GM06990 (cell line): ENCODE measurements at regions not wholly inside any gene's neighbourhood (a gene's known extent, or its start where the extent isn't known, plus 50 kb on each side); places are given as distances from the start of the nearest gene placed in this dataset.

Source experiments
- DNase-seq: peaks from one replicate; pipeline ENCODE4 v3.0.0-alpha.2; 2011; ENCODE audit not compliant: insufficient read length; ENCODE audit errors: extremely low read depth
- H3K27me3 ChIP-seq: replicated peaks from 2 replicates; pipeline ENCODE4 v1.6.0; 2011; ENCODE audit warnings: low read length; ENCODE audit not compliant: control insufficient read depth, insufficient read depth
- H3K36me3 ChIP-seq: 2 replicates; pipeline ENCODE4 v1.5.1; 2011; ENCODE audit warnings: low read length; ENCODE audit not compliant: control insufficient read depth, insufficient read depth
- H3K4me3 ChIP-seq: replicated peaks from 2 replicates; pipeline ENCODE4 v1.5.1; 2011; ENCODE audit warnings: low read depth, mild to moderate bottlenecking, control low read depth, low read length
- TF ChIP-seq, protein P1 (sequence below): IDR thresholded peaks from 2 replicates; pipeline ENCODE4 v1.5.1; 2011; ENCODE audit warnings: low read length, control low read depth, mild to moderate bottlenecking, inconsistent platforms; ENCODE audit not compliant: insufficient read depth, poor library complexity, severe bottlenecking

DNA sequence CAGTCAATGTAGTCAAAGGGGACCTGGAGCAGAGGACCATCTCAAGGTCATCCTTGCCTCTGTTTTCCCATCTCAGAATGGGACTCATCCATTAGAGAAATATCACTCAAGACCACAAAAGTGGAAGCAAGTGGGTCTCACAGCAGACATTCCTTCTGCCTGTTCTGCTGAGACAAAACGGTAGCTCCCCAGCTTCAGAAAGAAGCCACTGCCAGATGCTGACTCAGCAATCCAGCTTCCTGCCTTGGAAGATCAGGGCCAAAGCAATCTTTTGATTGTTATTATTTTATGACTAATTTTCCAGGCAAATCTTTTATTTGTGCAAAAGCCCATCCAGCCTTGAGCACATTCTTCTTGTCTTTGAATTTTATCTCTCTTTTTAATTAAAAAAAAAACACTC, 86.8 kb downstream of the CCT6B start:
- Histone ChIP-seq H3K27me3 (0 out of 2 replicates have a peak, but pooled peaks cover 3% of the 10 kb centered on the region), H3K4me3 (no peak overlapping the region), H3K36me3 (no peaks in the 10 kb centered on the region)
- TF ChIP-seq, protein P1, sequence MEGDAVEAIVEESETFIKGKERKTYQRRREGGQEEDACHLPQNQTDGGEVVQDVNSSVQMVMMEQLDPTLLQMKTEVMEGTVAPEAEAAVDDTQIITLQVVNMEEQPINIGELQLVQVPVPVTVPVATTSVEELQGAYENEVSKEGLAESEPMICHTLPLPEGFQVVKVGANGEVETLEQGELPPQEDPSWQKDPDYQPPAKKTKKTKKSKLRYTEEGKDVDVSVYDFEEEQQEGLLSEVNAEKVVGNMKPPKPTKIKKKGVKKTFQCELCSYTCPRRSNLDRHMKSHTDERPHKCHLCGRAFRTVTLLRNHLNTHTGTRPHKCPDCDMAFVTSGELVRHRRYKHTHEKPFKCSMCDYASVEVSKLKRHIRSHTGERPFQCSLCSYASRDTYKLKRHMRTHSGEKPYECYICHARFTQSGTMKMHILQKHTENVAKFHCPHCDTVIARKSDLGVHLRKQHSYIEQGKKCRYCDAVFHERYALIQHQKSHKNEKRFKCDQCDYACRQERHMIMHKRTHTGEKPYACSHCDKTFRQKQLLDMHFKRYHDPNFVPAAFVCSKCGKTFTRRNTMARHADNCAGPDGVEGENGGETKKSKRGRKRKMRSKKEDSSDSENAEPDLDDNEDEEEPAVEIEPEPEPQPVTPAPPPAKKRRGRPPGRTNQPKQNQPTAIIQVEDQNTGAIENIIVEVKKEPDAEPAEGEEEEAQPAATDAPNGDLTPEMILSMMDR: no peak
- no peak for DNase-seq

DNA sequence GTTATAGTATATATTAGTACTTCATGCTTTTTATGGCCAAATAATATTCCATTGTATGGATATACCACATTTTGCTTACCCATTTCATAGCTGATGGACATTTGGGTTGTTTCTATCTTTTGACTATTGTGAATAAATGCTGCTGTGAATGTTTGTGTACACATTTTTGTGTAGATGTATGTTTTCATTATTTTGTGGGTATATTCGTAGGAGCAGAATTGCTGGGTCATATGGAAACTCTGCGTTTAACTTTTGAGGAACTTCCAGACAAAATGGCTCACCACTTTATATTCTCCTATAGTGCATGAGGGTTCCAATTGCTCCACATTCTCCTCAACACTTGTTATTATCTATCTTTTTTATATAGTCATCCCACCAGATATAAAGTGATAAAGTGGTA, 88.6 kb downstream of the CCT6B start:
- no peak for DNase-seq
- Histone ChIP-seq H3K27me3 (0 out of 2 replicates have a peak, but pooled peaks cover 3% of the 10 kb centered on the region), H3K4me3 (no peak overlapping the region), H3K36me3 (no peaks in the 10 kb centered on the region)
- TF ChIP-seq, protein P1: no peak

DNA sequence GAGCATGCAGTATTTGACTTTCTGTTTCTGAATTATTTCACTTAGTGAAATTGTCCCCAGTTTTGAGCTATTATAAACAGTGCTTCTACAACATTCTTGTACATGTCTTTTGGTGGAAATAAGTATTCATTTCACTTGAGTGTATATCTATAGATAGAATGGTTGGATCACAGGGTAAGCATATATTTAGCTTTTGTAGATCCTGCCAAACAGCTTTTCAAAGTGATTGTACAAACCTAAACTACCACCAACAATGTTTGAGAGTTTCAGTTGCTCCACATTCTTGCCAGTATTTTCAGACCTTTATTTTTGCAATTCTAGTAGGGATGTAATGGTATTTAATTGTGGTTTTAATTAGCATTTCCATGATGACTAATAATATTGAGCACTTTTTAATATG, 91.6 kb downstream of the CCT6B start:
- no peaks in the 10 kb centered on the region for H3K36me3 ChIP-seq
- H3K27me3 ChIP-seq: no peaks in the 10 kb centered on the region; the same call in 1 of the 2 replicates
- TF ChIP-seq, protein P1: no peak
- no peak overlapping the region for H3K4me3 ChIP-seq
- DNase-seq: no peak

DNA sequence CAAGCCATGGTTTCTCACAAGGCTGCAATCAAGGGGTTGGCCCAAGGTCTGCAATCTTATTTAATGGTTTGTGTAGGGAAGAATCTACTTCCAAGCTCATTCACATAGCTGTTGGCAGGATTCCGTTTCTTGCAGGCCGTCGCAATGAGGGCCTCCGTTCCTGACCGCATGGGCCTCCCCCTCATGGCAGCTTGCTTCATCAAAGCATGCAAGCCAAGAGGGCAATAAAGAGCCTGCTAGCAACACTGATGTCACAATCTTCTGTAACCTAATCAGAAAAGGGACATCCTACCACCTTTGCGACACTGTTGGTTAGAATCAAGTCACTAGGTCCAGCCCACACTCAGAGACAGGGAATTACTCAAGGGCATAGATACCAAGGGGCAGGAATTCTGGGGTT, 95.5 kb downstream of the CCT6B start:
- H3K4me3 ChIP-seq: no peak overlapping the region
- TF ChIP-seq, protein P1: no peak
- no peaks in the 10 kb centered on the region; the same call in none of the 2 replicates for H3K27me3 ChIP-seq
- H3K36me3 ChIP-seq: no peaks in the 10 kb centered on the region
- no peak for DNase-seq

DNA sequence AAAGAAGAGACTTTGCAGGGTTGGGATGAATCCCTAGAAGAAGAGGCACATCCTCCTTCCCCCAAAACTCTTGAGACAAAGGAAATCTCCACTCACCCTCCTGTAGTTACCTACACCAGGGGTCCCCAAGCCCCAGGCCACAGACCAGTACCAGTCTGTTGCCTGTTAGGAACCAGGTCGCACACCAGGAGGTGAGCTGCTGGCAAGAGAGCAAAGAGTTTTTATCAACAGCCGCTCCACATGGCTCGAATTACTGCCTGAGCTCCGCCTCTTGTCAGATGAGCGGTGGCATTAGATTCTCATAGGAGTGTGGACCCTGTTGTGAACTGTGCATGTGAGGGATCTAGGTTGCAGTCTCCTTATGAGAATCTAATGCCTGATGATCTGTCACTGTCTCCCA, 98.9 kb downstream of the CCT6B start:
- Histone ChIP-seq H3K27me3 (no peaks in the 10 kb centered on the region; the same call in none of the 2 replicates), H3K36me3 (no peaks in the 10 kb centered on the region)

More for the DNA sequence above, 98.9 kb downstream of the CCT6B start:
- TF ChIP-seq, protein P1: no peak
- no peak for DNase-seq
- no peak overlapping the region for H3K4me3 ChIP-seq
